NCI-H1694 (cell line): ENCODE measurements at regions not wholly inside any gene's neighbourhood (a gene's known extent, or its start where the extent isn't known, plus 50 kb on each side); places are given as distances from the start of the nearest gene placed in this dataset.

Experiments used
- DNase-seq: peaks from one replicate; lab custom pipeline; 2025; lab: John Stamatoyannopoulos, UW

GRCh38 chr1:94644352-94644751 is 102.8 kb upstream of the F3 start:
- no peak for DNase-seq

GRCh38 chr1:94643819-94644218 is 102.3 kb upstream of the F3 start:
- DNase-seq = no peak

DNA sequence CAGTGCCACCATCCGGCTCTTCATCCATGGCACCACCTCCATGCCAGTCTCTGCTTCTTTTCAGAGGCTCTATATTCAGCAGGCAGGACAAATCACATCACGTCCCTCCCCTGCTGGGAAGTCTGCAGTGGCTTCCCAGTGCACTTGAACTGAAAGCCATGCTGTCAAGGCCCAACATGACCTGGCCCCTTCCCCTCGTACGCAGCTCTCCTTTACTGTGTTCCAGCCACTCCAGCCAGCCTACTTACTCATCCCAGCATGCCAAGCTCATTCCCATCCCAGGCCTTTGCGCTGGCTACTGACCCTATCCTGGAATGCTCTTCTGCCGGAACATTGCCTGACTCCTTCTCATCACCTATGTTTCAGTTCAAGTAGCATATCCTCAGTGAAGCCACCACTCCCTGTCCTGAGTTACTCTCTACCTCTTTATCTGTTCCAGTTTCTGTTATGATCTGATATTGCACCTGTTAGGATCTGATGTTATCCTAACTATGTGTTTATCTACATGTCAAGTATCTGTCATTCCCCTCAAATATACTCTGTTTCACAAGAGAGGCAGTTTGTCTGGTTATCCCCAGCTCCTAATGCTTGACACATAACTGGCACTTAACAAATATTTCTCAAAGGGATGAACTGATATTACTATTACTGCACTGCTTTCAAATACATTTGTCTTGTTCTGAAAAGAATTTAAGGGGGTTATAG is 101.2 kb upstream of the F3 start:
- no peak for DNase-seq

DNA sequence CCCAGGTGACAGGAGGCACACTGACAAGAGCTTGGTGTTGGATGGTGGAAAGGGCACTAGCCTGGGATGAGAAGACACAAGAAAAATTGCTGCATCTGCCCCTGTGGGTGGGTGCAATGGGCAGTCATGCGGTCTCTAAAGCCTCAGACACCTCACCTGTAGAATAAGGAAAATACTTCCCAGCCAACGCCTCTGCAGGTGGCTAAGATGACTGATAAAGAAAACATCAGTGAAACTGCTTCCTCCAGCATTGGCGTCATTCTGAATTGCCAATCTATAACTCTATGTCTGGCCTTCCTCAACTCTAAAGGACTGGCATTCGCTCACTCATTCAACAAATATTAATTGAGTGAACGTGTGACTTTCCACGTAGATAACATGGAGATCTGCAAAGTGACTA is 100.4 kb upstream of the F3 start:
- DNase-seq = no peak

DNA sequence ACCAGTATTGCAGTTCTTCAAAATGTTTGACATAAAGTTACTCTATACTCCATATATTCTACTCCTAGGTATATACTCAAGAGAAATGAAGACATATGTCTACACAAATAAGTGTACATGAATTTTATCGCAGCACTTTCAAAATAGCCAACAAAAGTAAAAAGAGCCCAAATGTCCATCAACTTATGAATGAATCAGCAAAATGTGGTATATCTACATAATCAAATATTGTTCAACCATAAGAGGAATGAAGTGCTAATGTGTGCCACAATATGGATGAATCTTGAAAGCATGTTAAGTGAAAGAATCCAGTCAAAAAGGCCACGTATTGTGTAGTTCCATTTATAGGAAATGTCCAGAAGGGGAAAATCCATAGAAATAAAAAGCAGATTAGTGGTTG is 98.6 kb upstream of the F3 start:
- DNase-seq = no peak

DNA sequence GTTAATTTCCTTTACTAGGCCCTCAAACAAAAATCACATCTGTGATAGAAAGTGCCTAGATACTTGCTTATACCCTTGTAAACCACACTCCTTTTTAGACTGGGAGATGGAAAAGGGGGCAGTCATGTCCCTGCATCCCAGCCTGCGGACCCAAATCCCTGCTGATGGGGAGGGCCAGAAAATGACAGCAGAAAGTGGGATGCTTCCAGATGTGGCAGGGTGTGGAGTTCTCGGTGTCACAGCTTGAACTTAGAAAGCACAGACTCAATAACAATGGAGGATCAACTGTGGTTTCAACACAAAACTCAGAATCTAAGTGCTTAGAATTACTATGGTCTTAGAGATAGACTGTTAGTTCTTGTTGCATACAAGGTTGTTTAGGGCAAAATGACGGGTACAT is 95.6 kb upstream of the F3 start:
- no peak for DNase-seq

DNA sequence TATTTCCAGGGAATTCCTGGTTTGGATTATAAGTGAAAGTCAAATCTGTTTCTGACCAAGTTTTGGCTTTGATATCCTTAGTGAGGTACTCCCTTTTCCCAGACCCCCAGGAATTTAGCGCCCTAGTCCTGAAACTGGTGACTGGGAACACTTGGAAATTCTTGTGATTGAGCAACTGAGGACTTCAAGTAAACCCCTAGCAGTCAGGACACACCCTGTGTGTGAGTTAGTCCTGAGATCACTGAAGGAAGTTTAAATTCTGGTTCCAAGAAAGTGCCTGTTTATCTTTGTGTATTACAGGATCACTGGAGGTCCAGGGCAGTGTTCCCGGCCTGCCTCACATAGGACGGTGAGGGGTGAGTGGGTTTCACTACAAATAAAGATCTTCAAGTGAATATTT is 95.1 kb upstream of the F3 start:
- no peak for DNase-seq

- DNase-seq = no peak
These were observed 94.5 kb upstream of the F3 start for GRCh38 chr1:94636100-94636499.

- no peak for DNase-seq
These were observed 93.4 kb upstream of the F3 start for GRCh38 chr1:94634977-94635416.

GRCh38 chr1:94633051-94633450 is 91.5 kb upstream of the F3 start:
- DNase-seq = no peak

DNA sequence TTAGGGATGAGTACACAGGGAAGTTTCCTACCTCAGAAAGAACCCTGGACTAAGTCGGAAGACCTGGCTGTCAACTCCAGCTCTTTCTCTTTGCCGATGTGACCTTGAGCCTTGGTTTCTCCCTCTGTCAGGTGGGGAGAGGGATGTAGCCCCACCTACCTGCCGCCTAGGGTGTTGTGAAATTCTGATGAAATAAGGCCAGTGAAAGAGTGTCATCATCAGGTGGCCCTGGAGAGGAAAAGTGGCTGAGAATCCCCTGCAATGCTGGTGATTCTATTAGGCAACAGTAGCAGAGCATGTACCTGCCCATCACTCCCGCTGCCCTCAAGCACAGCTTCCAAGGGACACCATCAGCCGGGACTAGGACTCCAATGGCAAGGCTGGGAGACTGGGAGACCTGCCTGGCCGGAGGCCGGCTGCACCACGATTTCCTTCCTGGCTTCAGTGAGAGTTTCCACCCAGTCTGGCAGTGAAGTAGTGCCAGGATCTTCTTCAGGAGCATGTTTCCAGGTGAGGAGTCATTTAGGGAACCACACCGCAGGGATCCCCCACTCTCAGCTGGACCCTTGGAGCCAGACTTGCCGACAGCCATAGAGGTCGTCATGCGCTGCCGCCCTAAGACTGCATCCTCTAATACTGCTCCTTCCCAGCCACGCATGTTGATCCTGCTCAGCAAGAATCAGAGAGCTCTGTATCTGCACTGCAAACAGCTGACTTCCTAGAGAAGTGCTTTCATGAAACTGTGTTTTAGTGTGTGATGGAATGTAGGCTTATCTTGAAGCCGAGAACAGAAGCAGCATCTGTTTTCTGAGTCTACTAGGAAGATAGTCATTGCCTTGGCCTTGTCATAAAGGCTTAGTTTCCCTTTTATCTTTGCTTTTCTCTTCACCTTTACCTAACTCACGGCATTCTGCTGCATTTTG is 88.0 kb upstream of the F3 start:
- no peak for DNase-seq

GRCh38 chr1:94628499-94628843 is 86.9 kb upstream of the F3 start:
- no peak for DNase-seq

DNA sequence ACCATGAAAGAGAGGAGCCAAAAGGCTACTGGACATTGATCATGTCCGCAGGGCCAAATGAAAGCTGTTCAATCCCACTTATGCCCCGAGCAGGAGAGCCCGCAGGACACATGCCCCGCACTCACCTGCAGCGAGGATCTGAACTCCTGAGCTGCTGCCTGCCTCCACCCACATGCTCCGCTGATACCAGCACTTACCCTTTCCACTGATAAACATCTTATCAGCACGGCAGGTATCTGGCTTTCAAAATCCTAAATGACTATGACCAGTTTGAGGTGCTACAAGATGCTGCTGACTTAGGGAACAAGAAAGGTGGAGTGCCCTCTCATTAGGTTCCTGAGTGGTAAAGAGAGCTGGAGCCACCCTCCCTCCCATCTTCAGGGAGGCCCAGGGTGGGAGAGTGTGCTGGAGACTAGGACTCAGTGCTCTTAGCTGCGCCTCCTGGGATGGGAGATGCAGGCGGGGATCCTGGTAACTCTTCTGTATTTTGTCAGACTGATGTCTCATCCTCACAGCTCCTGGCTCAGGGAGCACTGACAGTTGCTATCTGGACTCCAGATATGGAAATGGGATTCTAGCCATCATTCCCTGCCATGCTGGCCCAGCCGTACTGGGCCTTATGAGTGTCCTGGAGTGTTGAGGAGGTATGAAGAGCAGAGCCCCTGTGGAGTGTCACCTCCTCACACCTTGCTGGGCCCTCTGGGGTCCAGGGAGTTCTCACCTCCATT is 86.4 kb upstream of the F3 start:
- no peak for DNase-seq

GRCh38 chr1:94624203-94624602 is 82.6 kb upstream of the F3 start:
- DNase-seq = no peak

GRCh38 chr1:94623560-94624148 is 82.1 kb upstream of the F3 start:
- DNase-seq = no peak

DNA sequence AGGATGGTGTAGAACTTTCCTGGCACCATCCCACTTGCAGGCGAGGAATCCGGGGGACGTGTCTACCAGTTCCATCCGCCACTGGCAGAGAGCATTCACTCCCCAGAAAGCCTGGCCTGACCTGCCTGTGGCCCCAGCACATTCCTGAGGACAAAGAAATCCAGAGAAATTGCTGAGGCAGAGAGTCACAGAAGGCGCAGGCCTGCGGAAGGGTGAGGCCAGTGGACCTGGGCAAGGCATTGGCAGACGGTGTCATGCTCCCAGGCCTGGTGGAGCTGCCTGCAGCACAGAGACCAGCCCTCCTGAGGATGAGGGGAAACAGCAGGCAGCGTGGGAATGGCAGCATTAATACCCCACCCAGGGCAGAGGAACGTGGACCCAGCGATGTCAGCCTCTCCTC is 81.2 kb upstream of the F3 start:
- DNase-seq = no peak

GRCh38 chr1:94621802-94622201 is 80.2 kb upstream of the F3 start:
- no peak for DNase-seq

GRCh38 chr1:94621395-94621794 is 79.8 kb upstream of the F3 start:
- DNase-seq = no peak

DNA sequence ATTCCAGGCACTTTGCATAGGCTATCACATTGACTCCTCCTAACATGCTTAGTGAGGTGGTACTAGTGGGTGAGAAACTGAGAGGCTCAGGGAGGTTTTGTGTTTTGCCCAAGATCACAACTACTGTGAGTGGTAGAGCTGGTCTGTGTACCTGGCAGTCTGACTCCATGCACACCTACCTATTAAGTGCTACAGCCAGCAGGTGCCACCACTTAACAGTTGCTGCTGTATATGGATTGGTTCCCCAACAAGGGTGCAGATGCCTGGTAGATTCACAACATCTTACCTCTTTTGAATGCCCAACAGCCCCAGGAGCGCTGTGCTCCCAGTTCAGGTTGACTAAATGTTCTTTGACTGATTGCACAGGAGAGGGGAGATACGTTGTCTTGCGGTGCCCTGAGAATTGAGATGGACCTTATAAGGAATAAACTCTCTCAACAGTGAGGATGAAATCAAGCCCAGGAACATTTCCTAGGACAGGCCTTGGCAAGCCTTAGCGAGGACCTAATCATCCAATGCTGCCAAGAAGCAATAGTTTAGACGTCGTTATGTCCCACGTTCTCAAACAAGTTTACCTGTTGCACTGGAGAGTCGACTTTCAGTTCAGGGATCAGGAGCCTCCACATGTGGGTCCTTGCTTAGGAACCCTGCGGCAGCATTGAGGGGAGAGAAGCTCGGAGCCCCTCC is 78.9 kb upstream of the F3 start:
- no peak for DNase-seq

GRCh38 chr1:94619731-94620130 is 78.2 kb upstream of the F3 start:
- no peak for DNase-seq

- no peak for DNase-seq
These were observed 76.6 kb upstream of the F3 start for GRCh38 chr1:94617957-94618739.
